CD14-positive monocyte (primary cell): ENCODE measurements at regions not wholly inside any gene's neighbourhood (a gene's known extent, or its start where the extent isn't known, plus 50 kb on each side); places are given as distances from the start of the nearest gene placed in this dataset.

Source experiments
- DNase-seq, 3 donors: peaks; one replicate each; pipeline ENCODE4 v3.0.0-alpha.2; 2011 to 2022
- H2AFZ ChIP-seq: 2 replicates; pipeline ENCODE4 v1.6.0; 2012; ENCODE audit warnings: mild to moderate bottlenecking, low read depth, low read length, inconsistent platforms; ENCODE audit not compliant: insufficient read depth, poor library complexity, severe bottlenecking
- H3K27ac ChIP-seq, 2 donors: 1 replicate in 1 of 2; 2 replicates in 1 of 2; pipeline ENCODE4 v1.5.1; 2012 to 2013; ENCODE audit warnings: low read length in 2 of 2, control low read depth in 1 of 2, inconsistent platforms in 1 of 2, low read depth in 1 of 2, mild to moderate bottlenecking in 1 of 2
- H3K27me3 ChIP-seq, 2 donors: one replicate each; pipeline versions ENCODE4 v1.6.0 to v1.6.1; 2011 to 2013; ENCODE audit warnings: low read length in 2 of 2; ENCODE audit not compliant: control insufficient read depth in 2 of 2, insufficient read depth in 2 of 2
- H3K36me3 ChIP-seq, 2 donors: replicated peaks in 1 of 2; 1 replicate in 1 of 2; 2 replicates in 1 of 2; pipeline versions ENCODE4 v1.5.1 to v1.6.1; 2012 to 2013; ENCODE audit warnings: low read length in 2 of 2, control low read depth in 1 of 2, inconsistent platforms in 1 of 2, mild to moderate bottlenecking in 1 of 2; ENCODE audit not compliant: insufficient read depth in 2 of 2, control insufficient read depth in 1 of 2
- H3K4me1 ChIP-seq, 2 donors: 1 replicate in 1 of 2; 2 replicates in 1 of 2; pipeline versions ENCODE4 v1.5.1 to v1.6.1; 2012 to 2013; ENCODE audit warnings: low read length in 2 of 2, control low read depth in 1 of 2, inconsistent platforms in 1 of 2, mild to moderate bottlenecking in 1 of 2, moderate library complexity in 1 of 2; ENCODE audit not compliant: insufficient read depth in 2 of 2, control insufficient read depth in 1 of 2
- H3K4me2 ChIP-seq: replicated peaks from 2 replicates; pipeline ENCODE3; 2012; ENCODE audit warnings: low read length, moderate library complexity, mild to moderate bottlenecking; ENCODE audit not compliant: poor library complexity, severe bottlenecking; ENCODE audit errors: extremely low read depth
- H3K4me3 ChIP-seq, 3 experiments: fragments of 200-600 bp in 1 of 3; sonication (generic) in 1 of 3; replicated peaks in 1 of 3; 1 replicate in 2 of 3; 2 replicates in 1 of 3; pipeline ENCODE4 v1.5.1; 2011 to 2013; ENCODE audit warnings: low read length in 3 of 3, mild to moderate bottlenecking in 3 of 3, control low read depth in 2 of 3, low read depth in 2 of 3, inconsistent platforms in 1 of 3, moderate library complexity in 1 of 3
- H3K79me2 ChIP-seq: 2 replicates; pipeline ENCODE4 v1.6.0; 2012; ENCODE audit warnings: mild to moderate bottlenecking, control low read depth, inconsistent platforms, low read length, moderate library complexity; ENCODE audit not compliant: insufficient read depth
- H3K9ac ChIP-seq: 2 replicates; pipeline ENCODE4 v1.6.0; 2017; ENCODE audit warnings: low read length, mild to moderate bottlenecking; ENCODE audit not compliant: insufficient read depth, poor library complexity, severe bottlenecking
- H3K9me3 ChIP-seq, 2 donors: replicated peaks in 1 of 2; 1 replicate in 1 of 2; 2 replicates in 1 of 2; pipeline versions ENCODE4 v1.5.1 to v1.6.1; 2012 to 2013; ENCODE audit warnings: low read length in 2 of 2, control low read depth in 1 of 2; ENCODE audit not compliant: control insufficient read depth in 1 of 2, insufficient read depth in 1 of 2
- H4K20me1 ChIP-seq: 2 replicates; pipeline ENCODE4 v1.6.0; 2012; ENCODE audit warnings: mild to moderate bottlenecking, low read length, control low read depth, moderate library complexity; ENCODE audit not compliant: insufficient read depth
- H3K27ac Mint-ChIP-seq, 7 donors: one replicate each; pipeline ENCODE4 v1.8.0; 2020; ENCODE audit warnings: mild to moderate bottlenecking in 7 of 7, mixed read lengths in 7 of 7, moderate library complexity in 6 of 7, inconsistent platforms in 2 of 7
- H3K27me3 Mint-ChIP-seq, 3 donors: one replicate each; pipeline ENCODE4 v1.8.0; 2021 to 2022; ENCODE audit warnings: low read depth in 3 of 3, mild to moderate bottlenecking in 3 of 3, mixed read lengths in 3 of 3, moderate library complexity in 3 of 3, inconsistent platforms in 1 of 3
- H3K36me3 Mint-ChIP-seq, 2 donors: one replicate each; pipeline ENCODE4 v1.8.0; 2020; ENCODE audit warnings: mixed read lengths in 2 of 2, inconsistent platforms in 1 of 2, mild to moderate bottlenecking in 1 of 2
- H3K4me1 Mint-ChIP-seq: one replicate; pipeline ENCODE4 v1.8.0; 2020; ENCODE audit warnings: mild to moderate bottlenecking, mixed read lengths
- H3K4me3 Mint-ChIP-seq, 2 donors: one replicate each; pipeline ENCODE4 v1.8.0; 2020; ENCODE audit warnings: mild to moderate bottlenecking in 2 of 2, mixed read lengths in 2 of 2, moderate library complexity in 1 of 2
- H3K9me3 Mint-ChIP-seq, 7 donors: one replicate each; pipeline ENCODE4 v1.8.0; 2020 to 2022; ENCODE audit warnings: mixed read lengths in 7 of 7, mild to moderate bottlenecking in 6 of 7, moderate library complexity in 6 of 7, inconsistent platforms in 2 of 7
- WGBS: methylation state at CpG from one replicate; pipeline ENCODE4 v1.1.5; 2013; ENCODE audit warnings: missing lambda C conversion rate; ENCODE audit not compliant: insufficient coverage; 5-methylcytosine and 5-hydroxymethylcytosine counted together
- intact Hi-C, 2 donors: fragments of 100-400 bp; cut with micrococcal nuclease; formaldehyde crosslinking; loops; one replicate each; pipeline versions ENCODE4 v1.15.0 to v1.15.1; 2023
- TF ChIP-seq, protein P1 (sequence below): fragments of 200-600 bp; IDR thresholded peaks from one replicate; pipeline ENCODE4 v1.8.0; 2022; ENCODE audit warnings: antibody characterized with exemption, mild to moderate bottlenecking

DNA sequence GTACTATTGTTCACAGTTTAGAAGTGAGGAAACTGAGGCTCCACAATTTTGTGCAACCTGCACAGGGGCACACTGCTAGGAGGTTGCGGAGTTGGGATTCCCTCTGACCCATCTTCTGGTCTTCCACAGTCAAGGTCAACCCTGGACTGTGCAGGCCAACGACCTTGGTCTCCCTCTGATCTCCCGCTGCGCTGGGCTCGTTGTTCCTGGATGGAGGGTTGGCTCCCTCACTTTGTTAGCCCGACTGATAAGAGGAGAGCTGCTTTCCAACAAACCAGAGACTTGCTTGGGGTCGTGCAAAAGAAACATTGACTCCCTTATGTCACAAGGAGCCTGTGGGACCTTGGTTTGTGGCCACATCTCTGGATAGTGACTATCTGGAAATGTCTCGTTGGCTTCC, 187.6 kb downstream of the MYCN start:
- Mint-ChIP-seq H3K4me1 (no peaks in the 10 kb centered on the region), H3K4me3 (no peak overlapping the region), H3K36me3 (no peaks in the 10 kb centered on the region), H3K27me3 (peaks cover 0 to 4% (median 0%) of the 10 kb centered on the region in 3 donors), H3K27ac (no peak overlapping the region), H3K9me3 (peaks cover 0 to 8% (median 4%) of the 10 kb centered on the region in 7 donors)
- Histone ChIP-seq H3K79me2 (no peaks in the 10 kb centered on the region), H3K27ac (no peak overlapping the region), H4K20me1 (no peaks in the 10 kb centered on the region), H3K27me3 (no peaks in the 10 kb centered on the region), H3K36me3 (no peaks in the 10 kb centered on the region), H3K9me3 (no peaks in the 10 kb centered on the region), H3K4me2 (no peak overlapping the region), H2AFZ (no peak overlapping the region), H3K4me1 (no peaks in the 10 kb centered on the region), H3K9ac (no peak overlapping the region), H3K4me3 (no peak overlapping the region)
- TF ChIP-seq, protein P1, sequence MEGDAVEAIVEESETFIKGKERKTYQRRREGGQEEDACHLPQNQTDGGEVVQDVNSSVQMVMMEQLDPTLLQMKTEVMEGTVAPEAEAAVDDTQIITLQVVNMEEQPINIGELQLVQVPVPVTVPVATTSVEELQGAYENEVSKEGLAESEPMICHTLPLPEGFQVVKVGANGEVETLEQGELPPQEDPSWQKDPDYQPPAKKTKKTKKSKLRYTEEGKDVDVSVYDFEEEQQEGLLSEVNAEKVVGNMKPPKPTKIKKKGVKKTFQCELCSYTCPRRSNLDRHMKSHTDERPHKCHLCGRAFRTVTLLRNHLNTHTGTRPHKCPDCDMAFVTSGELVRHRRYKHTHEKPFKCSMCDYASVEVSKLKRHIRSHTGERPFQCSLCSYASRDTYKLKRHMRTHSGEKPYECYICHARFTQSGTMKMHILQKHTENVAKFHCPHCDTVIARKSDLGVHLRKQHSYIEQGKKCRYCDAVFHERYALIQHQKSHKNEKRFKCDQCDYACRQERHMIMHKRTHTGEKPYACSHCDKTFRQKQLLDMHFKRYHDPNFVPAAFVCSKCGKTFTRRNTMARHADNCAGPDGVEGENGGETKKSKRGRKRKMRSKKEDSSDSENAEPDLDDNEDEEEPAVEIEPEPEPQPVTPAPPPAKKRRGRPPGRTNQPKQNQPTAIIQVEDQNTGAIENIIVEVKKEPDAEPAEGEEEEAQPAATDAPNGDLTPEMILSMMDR = no peak
- no peak for DNase-seq
- WGBS = 83% methylated on average over 2 of the region's 8 CpGs
- intact Hi-C loops = no loop called here

DNA sequence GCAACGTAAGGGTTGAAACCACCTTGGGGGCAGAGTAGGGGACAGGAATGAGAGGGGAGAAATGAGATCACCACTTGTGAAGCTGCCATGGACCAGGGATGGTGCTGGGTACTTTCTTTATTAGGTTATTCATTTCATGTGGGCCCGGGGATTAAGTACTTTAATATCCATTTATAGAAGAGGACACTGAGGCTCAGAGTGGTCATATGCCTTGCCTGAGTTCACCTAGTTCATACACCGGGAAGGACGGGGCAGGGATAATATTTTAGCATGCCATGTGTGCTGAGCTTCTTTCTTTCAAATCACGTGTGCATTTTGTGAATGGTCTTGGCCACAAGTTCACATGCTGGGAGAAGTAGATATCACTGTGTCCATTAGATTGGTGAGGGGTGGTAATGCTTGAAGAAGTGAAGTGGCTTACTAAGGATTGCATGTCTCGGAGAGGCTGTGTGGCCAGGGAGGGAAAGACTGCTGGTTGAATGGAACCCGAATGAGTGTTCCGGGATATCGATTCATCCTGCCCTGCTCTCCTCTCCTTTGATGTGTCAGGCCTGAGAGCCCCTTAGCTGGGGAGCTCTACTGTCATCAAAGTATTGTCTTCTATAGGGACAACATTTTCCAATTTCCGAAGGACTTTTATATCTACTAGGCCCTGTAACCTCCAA, 187.1 kb downstream of the MYCN start:
- Mint-ChIP-seq H3K9me3 (peaks cover 0 to 8% (median 4%) of the 10 kb centered on the region in 7 donors), H3K27ac (no peak overlapping the region), H3K4me1 (no peaks in the 10 kb centered on the region), H3K4me3 (no peak overlapping the region), H3K36me3 (no peaks in the 10 kb centered on the region), H3K27me3 (peaks cover 0 to 4% (median 0%) of the 10 kb centered on the region in 3 donors)
- no peak for DNase-seq
- Histone ChIP-seq H3K9ac (no peak overlapping the region), H3K9me3 (no peaks in the 10 kb centered on the region), H3K27ac (no peak overlapping the region), H3K4me3 (no peak overlapping the region), H3K4me2 (no peak overlapping the region), H3K79me2 (no peaks in the 10 kb centered on the region), H4K20me1 (no peaks in the 10 kb centered on the region), H3K36me3 (no peaks in the 10 kb centered on the region), H2AFZ (no peak overlapping the region), H3K27me3 (no peaks in the 10 kb centered on the region), H3K4me1 (no peaks in the 10 kb centered on the region)
- TF ChIP-seq, protein P1 = no peak
- 88% methylated on average over 5 of the region's 10 CpGs for WGBS
- intact Hi-C loops = no loop called here
